ENCODE measurements at regions not wholly inside any gene's neighbourhood (a gene's known extent, or its start where the extent isn't known, plus 50 kb on each side); places are given as distances from the start of the nearest gene placed in this dataset.

DNA sequence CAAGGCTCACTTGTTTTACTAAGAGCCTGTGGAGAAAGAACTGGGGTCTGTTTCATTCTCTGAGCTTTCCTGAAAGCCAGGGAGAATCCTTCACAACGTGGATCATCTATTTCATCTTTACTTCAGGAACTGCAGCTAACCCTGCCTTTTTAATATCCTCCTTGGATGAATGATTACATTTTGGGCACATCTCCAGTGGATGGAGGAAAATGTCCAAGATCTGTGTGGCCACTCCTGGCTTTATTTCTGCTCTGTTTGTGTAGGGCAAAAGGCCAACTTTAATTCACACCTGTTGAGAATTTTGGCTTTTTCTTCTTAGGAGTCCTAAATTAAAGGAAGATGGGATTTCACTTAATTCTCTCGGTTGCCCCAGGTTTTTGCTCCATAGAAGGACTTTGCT is 69.5 kb upstream of the CACNA1E start:
- BruUV-seq (replicated peaks), result no TSS peak
- DNase-seq, result no peak
- Histone ChIP-seq H4K20me1 (ENCODE audit: insufficient read depth, low read length) (no peaks in the 10 kb centered on the region), H3K4me1 (ENCODE audit: control insufficient read depth, insufficient read depth, low read length) (no peaks in the 10 kb centered on the region), H3K18ac (ENCODE audit: low read depth, low read length) (no peak overlapping the region), H3K14ac (replicated peaks; ENCODE audit: low read depth, low read length) (no peak overlapping the region), H2AFZ (replicated peaks; ENCODE audit: low read length, poor library complexity) (no peak overlapping the region), H2BK20ac (ENCODE audit: low read depth, low read length) (no peak overlapping the region), H3K4me3 (ENCODE audit: insufficient read depth, low read depth, low read length) (no peak overlapping the region), H2AK9ac (replicated peaks; ENCODE audit: low read depth, low read length, poor library complexity) (no peak overlapping the region), H3K23ac (ENCODE audit: low read depth, low read length) (no peak overlapping the region), H3K79me1 (ENCODE audit: low read depth in 1 of 2, low read length in 2 of 2) (no peaks in the 10 kb centered on the region), H2BK5ac (ENCODE audit: low read depth, low read length, poor library complexity, severe bottlenecking) (no peak overlapping the region), H3K4ac (ENCODE audit: low read depth, low read length) (no peak overlapping the region), H3K56ac (ENCODE audit: extremely low read depth, insufficient read depth, low read length) (no peak overlapping the region), H2AK5ac (ENCODE audit: low read depth, low read length) (no peak overlapping the region), H3K9me3 (ENCODE audit: control insufficient read depth, insufficient read depth, low read length) (no peaks in the 10 kb centered on the region), H3K4me2 (ENCODE audit: low read depth, low read length) (no peak overlapping the region), H3K9ac (ENCODE audit: low read depth, low read length) (no peak overlapping the region), H4K5ac (ENCODE audit: low read depth, low read length) (no peak overlapping the region), H4K8ac (ENCODE audit: low read depth in 2 of 2, low read length in 2 of 2) (no peak overlapping the region), H3K36me3 (ENCODE audit: control insufficient read depth, insufficient read depth, low read length) (no peaks in the 10 kb centered on the region), H2BK120ac (ENCODE audit: low read depth, low read length) (no peak overlapping the region), H3K27me3 (ENCODE audit: control insufficient read depth, insufficient read depth, low read length) (no peaks in the 10 kb centered on the region; the same call in 1 of the 2 replicates), H2BK15ac (ENCODE audit: low read depth, low read length) (no peak overlapping the region), H3K9me1 (ENCODE audit: insufficient read depth, low read length) (no peaks in the 10 kb centered on the region), H4K91ac (ENCODE audit: insufficient read depth, low read depth, low read length) (no peak overlapping the region), H3K27ac (ENCODE audit: insufficient read depth, low read length) (no peak overlapping the region)
- POLR2A ChIA-PET (ENCODE audit: unreplicated experiment), result no interaction called here
- in situ Hi-C loops (cut with MboI; ENCODE audit: low sequenced_read_pairs), result no loop called here
- TF ChIP-seq FOS (IDR thresholded peaks at IDR 0.05; ENCODE audit: low read depth, low read length), result no peak
- no peak for TF ChIP-seq BHLHE40 (IDR thresholded peaks at IDR 0.05; ENCODE audit: low read depth, low read length)
- no peak for TF ChIP-seq RAD21 (IDR thresholded peaks at IDR 0.05; ENCODE audit: low read length)
- no peak for TF ChIP-seq MAFK (IDR thresholded peaks at IDR 0.05; ENCODE audit: low read depth, low read length)
- TF ChIP-seq, protein P1, sequence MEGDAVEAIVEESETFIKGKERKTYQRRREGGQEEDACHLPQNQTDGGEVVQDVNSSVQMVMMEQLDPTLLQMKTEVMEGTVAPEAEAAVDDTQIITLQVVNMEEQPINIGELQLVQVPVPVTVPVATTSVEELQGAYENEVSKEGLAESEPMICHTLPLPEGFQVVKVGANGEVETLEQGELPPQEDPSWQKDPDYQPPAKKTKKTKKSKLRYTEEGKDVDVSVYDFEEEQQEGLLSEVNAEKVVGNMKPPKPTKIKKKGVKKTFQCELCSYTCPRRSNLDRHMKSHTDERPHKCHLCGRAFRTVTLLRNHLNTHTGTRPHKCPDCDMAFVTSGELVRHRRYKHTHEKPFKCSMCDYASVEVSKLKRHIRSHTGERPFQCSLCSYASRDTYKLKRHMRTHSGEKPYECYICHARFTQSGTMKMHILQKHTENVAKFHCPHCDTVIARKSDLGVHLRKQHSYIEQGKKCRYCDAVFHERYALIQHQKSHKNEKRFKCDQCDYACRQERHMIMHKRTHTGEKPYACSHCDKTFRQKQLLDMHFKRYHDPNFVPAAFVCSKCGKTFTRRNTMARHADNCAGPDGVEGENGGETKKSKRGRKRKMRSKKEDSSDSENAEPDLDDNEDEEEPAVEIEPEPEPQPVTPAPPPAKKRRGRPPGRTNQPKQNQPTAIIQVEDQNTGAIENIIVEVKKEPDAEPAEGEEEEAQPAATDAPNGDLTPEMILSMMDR (conservative IDR thresholded peaks at IDR 0.05; ENCODE audit: low read depth, low read length), result no peak
- TF ChIP-seq USF2 (IDR thresholded peaks at IDR 0.05; ENCODE audit: low read depth, low read length), result no peak
- TF ChIP-seq NFE2L2 (IDR thresholded peaks at IDR 0.05; ENCODE audit: low read depth, low read length), result no peak
- no peak for TF ChIP-seq RCOR1 (IDR thresholded peaks at IDR 0.05; ENCODE audit: insufficient replicate concordance, low read length)
- no peak for TF ChIP-seq POLR2A (IDR thresholded peaks at IDR 0.05; ENCODE audit: low read depth, low read length)
- TF ChIP-seq CEBPB (IDR thresholded peaks at IDR 0.05; ENCODE audit: low read depth, low read length), result no peak
- TF ChIP-seq MAZ (IDR thresholded peaks at IDR 0.05; ENCODE audit: borderline replicate concordance, low read depth, low read length), result no peak
- no peak for TF ChIP-seq CHD1 (IDR thresholded peaks at IDR 0.05; ENCODE audit: low read depth, low read length)
- no CpG with 5 or more reads among the region's 2 CpGs for WGBS, 2 experiments (ENCODE audit: extremely low coverage in 2 of 2, insufficient read length in 1 of 2)
- no peak for ATAC-seq (ENCODE audit: low read depth)
- dilution Hi-C loops (cut with HindIII; ENCODE audit: low sequenced_read_pairs, unreplicated experiment), result loop anchor here (25.0 kb wide), 1 partner anchor 202 kb away; no protein-coding TSS in a partner anchor
- CTCF ChIA-PET, result no interaction called here
- intact Hi-C loops (cut with micrococcal nuclease), result no loop called here

Measured in IMR-90 (cell line).